Mesodermal cell (in vitro differentiated cells): ENCODE measurements at regions not wholly inside any gene's neighbourhood (a gene's known extent, or its start where the extent isn't known, plus 50 kb on each side); places are given as distances from the start of the nearest gene placed in this dataset.

Source experiments
- H3K27ac ChIP-seq: 2 replicates; pipeline ENCODE4 v1.7.0; 2013; ENCODE audit warnings: mild to moderate bottlenecking, low read depth, low read length, moderate library complexity; ENCODE audit not compliant: severe bottlenecking
- H3K36me3 ChIP-seq: 2 replicates; pipeline ENCODE4 v1.7.1; 2013; ENCODE audit warnings: mild to moderate bottlenecking, low read length, moderate library complexity; ENCODE audit not compliant: control insufficient read depth, insufficient read depth
- H3K4me1 ChIP-seq: one replicate; pipeline ENCODE4 v1.7.1; 2013; ENCODE audit warnings: mild to moderate bottlenecking, low read length; ENCODE audit not compliant: insufficient read depth, control insufficient read depth, poor library complexity, severe bottlenecking
- H3K4me3 ChIP-seq: 2 replicates; pipeline ENCODE4 v1.7.0; 2013; ENCODE audit warnings: low read length, control low read depth, mild to moderate bottlenecking; ENCODE audit not compliant: insufficient read depth, poor library complexity, severe bottlenecking; ENCODE audit errors: extremely low read depth
- H3K9me3 ChIP-seq: 2 replicates; pipeline ENCODE4 v1.7.1; 2013; ENCODE audit warnings: mild to moderate bottlenecking, low read length, moderate library complexity; ENCODE audit not compliant: control insufficient read depth
- WGBS, 2 experiments: methylation state at CpG; one replicate each; pipeline ENCODE4 v1.1.5; 2013; ENCODE audit warnings: missing lambda C conversion rate in 2 of 2; ENCODE audit not compliant: insufficient coverage in 2 of 2; 5-methylcytosine and 5-hydroxymethylcytosine counted together

GRCh38 chr21:27171707-27172106, 204.8 kb upstream of the ADAMTS5 start:
- no peak overlapping the region for H3K4me3 ChIP-seq
- no CpG with 5 or more reads among the region's 1 CpG for WGBS, 2 experiments
- H3K36me3 ChIP-seq: no peaks in the 10 kb centered on the region
- H3K9me3 ChIP-seq: no peaks in the 10 kb centered on the region
- no peaks in the 10 kb centered on the region for H3K4me1 ChIP-seq
- H3K27ac ChIP-seq: no peak overlapping the region

- H3K4me1 ChIP-seq: no peaks in the 10 kb centered on the region
- H3K4me3 ChIP-seq: no peak overlapping the region
- no peaks in the 10 kb centered on the region for H3K9me3 ChIP-seq
- no CpG with 5 or more reads among the region's 2 CpGs for WGBS, 2 experiments
- H3K36me3 ChIP-seq: no peaks in the 10 kb centered on the region
- H3K27ac ChIP-seq: no peak overlapping the region
Measured at GRCh38 chr21:27168084-27168483, 201.2 kb upstream of the ADAMTS5 start.

- H3K27ac ChIP-seq: no peak overlapping the region
Measured at GRCh38 chr21:27164208-27165177, 197.6 kb upstream of the ADAMTS5 start.

GRCh38 chr21:27158967-27159366, 192.1 kb upstream of the ADAMTS5 start:
- Histone ChIP-seq H3K36me3 (no peaks in the 10 kb centered on the region), H3K4me3 (no peak overlapping the region), H3K9me3 (no peaks in the 10 kb centered on the region), H3K4me1 (no peaks in the 10 kb centered on the region), H3K27ac (no peak overlapping the region)
- WGBS, 2 experiments: 71% methylated on average over 1 of the region's 6 CpGs; no CpG with 5 or more reads in 1 of the 2 experiments

More at GRCh38 chr21:27164208-27165177, 197.6 kb upstream of the ADAMTS5 start:
- 89 to 91% methylated on average over 3 to 4 of the region's 7 CpGs for WGBS, 2 experiments
- Histone ChIP-seq H3K9me3 (no peaks in the 10 kb centered on the region), H3K36me3 (no peaks in the 10 kb centered on the region), H3K4me3 (no peak overlapping the region), H3K4me1 (no peaks in the 10 kb centered on the region)

GRCh38 chr21:27157097-27157496, 190.2 kb upstream of the ADAMTS5 start:
- no peak overlapping the region for H3K4me3 ChIP-seq
- H3K9me3 ChIP-seq: no peaks in the 10 kb centered on the region
- WGBS, 2 experiments: 90 to 91% methylated on average over 6 of the region's 7 CpGs

GRCh38 chr21:27156666-27157065, 189.8 kb upstream of the ADAMTS5 start:
- no peaks in the 10 kb centered on the region for H3K36me3 ChIP-seq
- H3K4me3 ChIP-seq: no peak overlapping the region
- no CpG with 5 or more reads among the region's 1 CpG for WGBS, 2 experiments
- no peaks in the 10 kb centered on the region for H3K9me3 ChIP-seq
- no peak overlapping the region for H3K27ac ChIP-seq
- no peaks in the 10 kb centered on the region for H3K4me1 ChIP-seq

More at GRCh38 chr21:27157097-27157496, 190.2 kb upstream of the ADAMTS5 start:
- Histone ChIP-seq H3K36me3 (no peaks in the 10 kb centered on the region), H3K27ac (no peak overlapping the region), H3K4me1 (no peaks in the 10 kb centered on the region)

GRCh38 chr21:27155130-27155500, 188.2 kb upstream of the ADAMTS5 start:
- Histone ChIP-seq H3K9me3 (no peaks in the 10 kb centered on the region), H3K36me3 (no peaks in the 10 kb centered on the region), H3K4me3 (no peak overlapping the region), H3K27ac (no peak overlapping the region), H3K4me1 (no peaks in the 10 kb centered on the region)
- 75 to 92% methylated on average over 1 of the region's 1 CpG for WGBS, 2 experiments

GRCh38 chr21:27154451-27155129, 187.7 kb upstream of the ADAMTS5 start:
- WGBS, 2 experiments: 89 to 100% methylated on average over 2 to 4 of the region's 4 CpGs
- no peaks in the 10 kb centered on the region for H3K36me3 ChIP-seq

GRCh38 chr21:27152996-27153395, 186.1 kb upstream of the ADAMTS5 start:
- Histone ChIP-seq H3K4me3 (no peak overlapping the region), H3K9me3 (peaks cover 3% of the 10 kb centered on the region), H3K36me3 (no peaks in the 10 kb centered on the region), H3K27ac (no peak overlapping the region), H3K4me1 (no peaks in the 10 kb centered on the region)

More at GRCh38 chr21:27154451-27155129, 187.7 kb upstream of the ADAMTS5 start:
- Histone ChIP-seq H3K27ac (no peak overlapping the region), H3K9me3 (no peaks in the 10 kb centered on the region), H3K4me1 (no peaks in the 10 kb centered on the region), H3K4me3 (no peak overlapping the region)

- WGBS, 2 experiments: 100% methylated on average over 1 of the region's 2 CpGs
- Histone ChIP-seq H3K9me3 (peaks cover 3% of the 10 kb centered on the region), H3K27ac (no peak overlapping the region), H3K36me3 (no peaks in the 10 kb centered on the region), H3K4me1 (no peaks in the 10 kb centered on the region), H3K4me3 (no peak overlapping the region)
Measured at GRCh38 chr21:27149034-27149433, 182.1 kb upstream of the ADAMTS5 start.

- no peaks in the 10 kb centered on the region for H3K4me1 ChIP-seq
- H3K27ac ChIP-seq: no peak overlapping the region
- no CpG with 5 or more reads among the region's 1 CpG for WGBS, 2 experiments
- H3K4me3 ChIP-seq: no peak overlapping the region
- H3K36me3 ChIP-seq: no peaks in the 10 kb centered on the region
- peaks cover 3% of the 10 kb centered on the region for H3K9me3 ChIP-seq
Measured at GRCh38 chr21:27146268-27146667, 179.4 kb upstream of the ADAMTS5 start.
